GM18505 (cell line): ENCODE measurements at regions not wholly inside any gene's neighbourhood (a gene's known extent, or its start where the extent isn't known, plus 50 kb on each side); places are given as distances from the start of the nearest gene placed in this dataset.

Experiments
- ATAC-seq: cut with Tn5 transposase; IDR thresholded peaks from one replicate; pipeline ENCODE4 v1.9.1; 2021; ENCODE audit not compliant: unreplicated experiment
- POLR2A ChIP-seq: IDR thresholded peaks from 4 replicates; pipeline ENCODE4 v1.6.1; 2011; ENCODE audit warnings: borderline replicate concordance; ENCODE audit not compliant: insufficient read depth, insufficient read length; ENCODE audit errors: extremely low read depth

GRCh38 chr20:56806952-56807517, 177.9 kb downstream of the TFAP2C start:
- no peak for TF ChIP-seq POLR2A
- no peak for ATAC-seq

DNA sequence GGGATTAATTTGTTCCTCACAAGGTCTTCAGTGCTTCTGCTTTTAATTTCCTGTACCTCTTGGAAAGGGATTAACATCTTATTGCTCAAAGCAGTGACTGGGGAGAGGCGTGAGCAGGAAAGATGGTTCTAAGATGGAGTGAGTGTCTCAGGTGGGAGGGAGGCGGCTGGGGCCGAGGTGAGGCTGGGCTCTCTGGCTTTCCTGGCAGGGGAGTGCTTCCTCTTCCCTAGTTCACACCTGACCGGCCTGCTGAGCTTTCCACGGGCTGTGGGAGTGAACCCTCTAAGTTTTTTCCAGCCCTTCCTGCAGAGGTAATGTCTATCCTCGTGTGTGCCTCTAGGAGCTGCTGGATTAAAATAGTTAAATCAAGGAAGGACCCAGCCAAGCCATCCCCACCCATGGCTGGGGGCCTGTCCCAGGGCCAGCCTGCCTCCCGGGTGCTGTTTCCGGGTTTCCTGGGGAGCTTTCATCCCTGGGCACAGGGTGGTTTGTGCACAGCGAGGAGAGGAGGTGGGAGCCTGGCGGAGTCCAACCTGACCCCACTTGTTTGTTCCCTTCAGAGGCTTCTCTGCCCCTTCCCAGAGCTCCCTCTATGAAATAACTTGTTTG, 179.1 kb downstream of the TFAP2C start:
- TF ChIP-seq POLR2A = no peak
- ATAC-seq = no peak

- no peak for TF ChIP-seq POLR2A
- ATAC-seq = no peak
Observed at GRCh38 chr20:56808732-56809131, 179.6 kb downstream of the TFAP2C start.

- no peak for ATAC-seq
Observed at GRCh38 chr20:56809668-56810067, 180.6 kb downstream of the TFAP2C start.

DNA sequence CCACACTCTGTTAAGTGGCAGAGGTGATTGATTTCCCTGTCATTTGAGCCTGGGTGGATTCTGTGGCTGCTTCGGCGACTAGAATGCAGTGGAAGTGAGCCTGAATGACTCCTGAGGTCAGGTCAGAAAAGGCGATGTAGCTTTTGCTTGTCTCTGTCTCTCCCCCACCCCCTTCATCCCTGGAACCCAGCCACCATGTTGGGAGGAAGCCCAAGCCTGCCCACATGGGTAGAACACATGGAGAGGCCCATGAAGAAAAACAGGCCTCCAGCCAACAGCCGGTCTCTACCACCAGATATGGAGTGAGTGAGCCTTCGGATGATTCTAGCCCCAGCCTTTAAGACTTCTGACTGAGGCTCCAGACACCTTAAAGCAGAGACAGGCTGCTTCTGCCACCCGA, 181.0 kb downstream of the TFAP2C start:
- no peak for ATAC-seq
- no peak for TF ChIP-seq POLR2A

More at GRCh38 chr20:56809668-56810067, 180.6 kb downstream of the TFAP2C start:
- no peak for TF ChIP-seq POLR2A

- TF ChIP-seq POLR2A = no peak
- no peak for ATAC-seq
Observed at GRCh38 chr20:56815796-56816195, 186.7 kb downstream of the TFAP2C start.

- no peak for ATAC-seq
- no peak for TF ChIP-seq POLR2A
Observed at GRCh38 chr20:56816349-56816748, 187.2 kb downstream of the TFAP2C start.

DNA sequence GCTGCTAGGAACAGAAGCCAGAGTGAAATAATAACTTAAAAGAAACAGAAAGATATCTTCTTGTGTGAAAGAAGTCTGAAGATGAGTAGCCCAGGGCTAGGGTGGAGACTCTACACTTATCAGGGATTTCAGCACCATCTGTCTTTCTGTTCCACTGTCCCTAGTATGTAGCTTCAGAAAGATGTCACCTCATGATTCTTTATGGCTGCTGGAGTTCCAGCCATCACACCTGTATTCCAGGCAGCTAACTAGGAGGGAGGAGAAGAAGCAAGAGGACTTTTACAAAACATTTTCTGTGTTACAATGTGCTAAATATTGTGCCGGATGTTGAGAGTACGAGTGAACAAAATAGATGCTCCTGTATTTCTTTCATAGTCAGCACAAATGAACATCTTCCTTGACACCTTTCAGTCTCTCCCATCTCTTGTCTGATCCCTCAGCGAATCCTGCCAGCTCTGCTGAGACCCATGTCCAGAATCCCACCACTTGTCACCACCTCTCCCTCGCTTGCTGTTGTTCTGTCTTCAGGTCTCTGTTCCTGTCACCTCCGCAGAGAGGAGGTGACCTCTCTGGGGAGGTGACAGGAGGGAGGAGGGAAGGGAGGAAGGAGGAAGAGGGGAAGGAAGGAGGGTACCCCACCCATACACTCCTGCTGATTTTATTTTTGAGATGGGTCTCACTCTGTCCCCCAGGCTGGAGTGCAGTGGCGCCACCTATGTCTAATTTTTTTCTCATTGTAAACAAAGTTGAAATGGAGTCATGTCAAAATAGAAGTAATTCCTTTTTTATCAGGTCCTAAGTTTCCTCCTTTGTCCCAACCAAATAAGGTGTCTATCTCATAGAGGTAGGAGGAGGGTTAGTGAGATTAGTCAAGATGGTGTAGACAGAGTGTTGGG, 188.9 kb downstream of the TFAP2C start:
- no peak for TF ChIP-seq POLR2A
- ATAC-seq = no peak

DNA sequence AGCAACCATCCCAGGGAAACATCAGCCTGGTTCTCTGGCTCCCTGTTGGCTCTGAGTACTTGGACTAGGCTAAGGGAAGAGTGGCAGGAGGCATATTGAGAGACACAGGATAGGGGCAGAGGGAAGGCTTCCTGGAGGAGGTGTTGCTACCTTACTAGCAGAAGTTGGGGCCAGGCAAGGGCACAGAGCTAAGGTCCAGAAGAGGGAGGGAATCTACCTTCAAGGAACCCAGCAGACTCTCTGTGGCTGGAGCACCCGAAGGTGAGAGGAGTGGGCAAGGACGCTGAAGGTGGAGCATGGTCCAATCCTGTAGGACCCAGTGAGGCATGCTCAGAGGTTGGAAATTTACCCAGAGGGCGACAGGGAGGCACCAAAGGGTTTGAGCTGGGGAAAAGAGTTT, 191.9 kb downstream of the TFAP2C start:
- TF ChIP-seq POLR2A = no peak
- no peak for ATAC-seq

GRCh38 chr20:56826306-56826704, 197.2 kb downstream of the TFAP2C start:
- TF ChIP-seq POLR2A = no peak
- no peak for ATAC-seq

GRCh38 chr20:56826705-56827665, 197.9 kb downstream of the TFAP2C start:
- TF ChIP-seq POLR2A = no peak
- ATAC-seq = no peak

DNA sequence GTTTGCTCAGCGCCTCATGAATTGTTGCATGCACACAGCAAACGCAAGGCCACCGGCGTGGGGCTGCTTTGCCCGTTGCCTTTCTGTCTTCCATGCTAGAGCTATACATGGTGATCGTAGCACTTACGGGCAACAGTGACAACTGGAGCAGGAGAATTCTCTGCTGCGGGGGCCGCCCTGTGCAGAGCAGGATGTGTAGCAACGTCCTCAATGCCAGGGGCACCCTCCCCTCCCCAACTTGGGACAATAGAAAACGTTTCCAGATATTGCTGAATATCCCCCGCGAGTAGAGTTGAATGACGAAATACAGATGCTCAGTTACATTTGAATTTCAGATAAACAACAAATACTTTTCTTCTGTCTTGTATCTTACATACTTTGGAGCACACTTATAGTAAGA, 198.7 kb downstream of the TFAP2C start:
- no peak for TF ChIP-seq POLR2A
- no peak for ATAC-seq

DNA sequence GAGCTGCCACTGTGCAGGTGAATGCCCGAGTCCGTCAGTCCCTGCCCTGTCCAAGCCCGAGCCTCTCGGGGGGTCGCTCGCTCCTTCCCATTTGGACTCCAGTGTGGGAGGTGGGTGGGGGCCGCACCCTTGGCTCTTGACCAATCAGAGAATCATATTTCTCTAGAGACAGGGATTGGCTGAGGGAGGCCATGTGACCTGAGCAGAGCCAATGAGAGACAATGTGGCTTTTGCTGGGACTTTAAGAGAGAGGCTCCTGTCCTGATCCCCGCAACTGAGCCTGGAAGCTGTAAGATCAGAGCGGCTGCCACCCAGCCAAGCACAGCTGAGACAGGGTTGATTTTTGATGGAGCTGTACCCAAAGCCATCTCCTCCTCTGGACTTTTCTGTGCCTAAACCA, 199.3 kb downstream of the TFAP2C start:
- no peak for TF ChIP-seq POLR2A
- no peak for ATAC-seq
